CD14-positive monocyte (primary cell): ENCODE measurements at regions not wholly inside any gene's neighbourhood (a gene's known extent, or its start where the extent isn't known, plus 50 kb on each side); places are given as distances from the start of the nearest gene placed in this dataset.

Source experiments
- DNase-seq, 3 donors: peaks; one replicate each; pipeline ENCODE4 v3.0.0-alpha.2; 2011 to 2022
- H2AFZ ChIP-seq: 2 replicates; pipeline ENCODE4 v1.6.0; 2012; ENCODE audit warnings: mild to moderate bottlenecking, low read depth, low read length, inconsistent platforms; ENCODE audit not compliant: insufficient read depth, poor library complexity, severe bottlenecking
- H3K27ac ChIP-seq, 2 donors: 1 replicate in 1 of 2; 2 replicates in 1 of 2; pipeline ENCODE4 v1.5.1; 2012 to 2013; ENCODE audit warnings: low read length in 2 of 2, control low read depth in 1 of 2, inconsistent platforms in 1 of 2, low read depth in 1 of 2, mild to moderate bottlenecking in 1 of 2
- H3K27me3 ChIP-seq, 2 donors: one replicate each; pipeline versions ENCODE4 v1.6.0 to v1.6.1; 2011 to 2013; ENCODE audit warnings: low read length in 2 of 2; ENCODE audit not compliant: control insufficient read depth in 2 of 2, insufficient read depth in 2 of 2
- H3K36me3 ChIP-seq, 2 donors: replicated peaks in 1 of 2; 1 replicate in 1 of 2; 2 replicates in 1 of 2; pipeline versions ENCODE4 v1.5.1 to v1.6.1; 2012 to 2013; ENCODE audit warnings: low read length in 2 of 2, control low read depth in 1 of 2, inconsistent platforms in 1 of 2, mild to moderate bottlenecking in 1 of 2; ENCODE audit not compliant: insufficient read depth in 2 of 2, control insufficient read depth in 1 of 2
- H3K4me1 ChIP-seq, 2 donors: 1 replicate in 1 of 2; 2 replicates in 1 of 2; pipeline versions ENCODE4 v1.5.1 to v1.6.1; 2012 to 2013; ENCODE audit warnings: low read length in 2 of 2, control low read depth in 1 of 2, inconsistent platforms in 1 of 2, mild to moderate bottlenecking in 1 of 2, moderate library complexity in 1 of 2; ENCODE audit not compliant: insufficient read depth in 2 of 2, control insufficient read depth in 1 of 2
- H3K4me2 ChIP-seq: replicated peaks from 2 replicates; pipeline ENCODE3; 2012; ENCODE audit warnings: low read length, moderate library complexity, mild to moderate bottlenecking; ENCODE audit not compliant: poor library complexity, severe bottlenecking; ENCODE audit errors: extremely low read depth
- H3K4me3 ChIP-seq, 3 experiments: fragments of 200-600 bp in 1 of 3; sonication (generic) in 1 of 3; replicated peaks in 1 of 3; 1 replicate in 2 of 3; 2 replicates in 1 of 3; pipeline ENCODE4 v1.5.1; 2011 to 2013; ENCODE audit warnings: low read length in 3 of 3, mild to moderate bottlenecking in 3 of 3, control low read depth in 2 of 3, low read depth in 2 of 3, inconsistent platforms in 1 of 3, moderate library complexity in 1 of 3
- H3K79me2 ChIP-seq: 2 replicates; pipeline ENCODE4 v1.6.0; 2012; ENCODE audit warnings: mild to moderate bottlenecking, control low read depth, inconsistent platforms, low read length, moderate library complexity; ENCODE audit not compliant: insufficient read depth
- H3K9ac ChIP-seq: 2 replicates; pipeline ENCODE4 v1.6.0; 2017; ENCODE audit warnings: low read length, mild to moderate bottlenecking; ENCODE audit not compliant: insufficient read depth, poor library complexity, severe bottlenecking
- H3K9me3 ChIP-seq, 2 donors: replicated peaks in 1 of 2; 1 replicate in 1 of 2; 2 replicates in 1 of 2; pipeline versions ENCODE4 v1.5.1 to v1.6.1; 2012 to 2013; ENCODE audit warnings: low read length in 2 of 2, control low read depth in 1 of 2; ENCODE audit not compliant: control insufficient read depth in 1 of 2, insufficient read depth in 1 of 2
- H4K20me1 ChIP-seq: 2 replicates; pipeline ENCODE4 v1.6.0; 2012; ENCODE audit warnings: mild to moderate bottlenecking, low read length, control low read depth, moderate library complexity; ENCODE audit not compliant: insufficient read depth
- H3K27ac Mint-ChIP-seq, 7 donors: one replicate each; pipeline ENCODE4 v1.8.0; 2020; ENCODE audit warnings: mild to moderate bottlenecking in 7 of 7, mixed read lengths in 7 of 7, moderate library complexity in 6 of 7, inconsistent platforms in 2 of 7
- H3K27me3 Mint-ChIP-seq, 3 donors: one replicate each; pipeline ENCODE4 v1.8.0; 2021 to 2022; ENCODE audit warnings: low read depth in 3 of 3, mild to moderate bottlenecking in 3 of 3, mixed read lengths in 3 of 3, moderate library complexity in 3 of 3, inconsistent platforms in 1 of 3
- H3K36me3 Mint-ChIP-seq, 2 donors: one replicate each; pipeline ENCODE4 v1.8.0; 2020; ENCODE audit warnings: mixed read lengths in 2 of 2, inconsistent platforms in 1 of 2, mild to moderate bottlenecking in 1 of 2
- H3K4me1 Mint-ChIP-seq: one replicate; pipeline ENCODE4 v1.8.0; 2020; ENCODE audit warnings: mild to moderate bottlenecking, mixed read lengths
- H3K4me3 Mint-ChIP-seq, 2 donors: one replicate each; pipeline ENCODE4 v1.8.0; 2020; ENCODE audit warnings: mild to moderate bottlenecking in 2 of 2, mixed read lengths in 2 of 2, moderate library complexity in 1 of 2
- H3K9me3 Mint-ChIP-seq, 7 donors: one replicate each; pipeline ENCODE4 v1.8.0; 2020 to 2022; ENCODE audit warnings: mixed read lengths in 7 of 7, mild to moderate bottlenecking in 6 of 7, moderate library complexity in 6 of 7, inconsistent platforms in 2 of 7
- CTCF ChIP-seq: fragments of 200-600 bp; IDR thresholded peaks from one replicate; pipeline ENCODE4 v1.8.0; 2022; ENCODE audit warnings: antibody characterized with exemption, mild to moderate bottlenecking
- WGBS: methylation state at CpG from one replicate; pipeline ENCODE4 v1.1.5; 2013; ENCODE audit warnings: missing lambda C conversion rate; ENCODE audit not compliant: insufficient coverage; 5-methylcytosine and 5-hydroxymethylcytosine counted together
- intact Hi-C, 2 donors: fragments of 100-400 bp; cut with micrococcal nuclease; formaldehyde crosslinking; loops; one replicate each; pipeline versions ENCODE4 v1.15.0 to v1.15.1; 2023

- H4K20me1 ChIP-seq: no peaks in the 10 kb centered on the region
- H3K79me2 ChIP-seq: no peaks in the 10 kb centered on the region
- H3K4me3 ChIP-seq: no peak overlapping the region
- H3K4me1 ChIP-seq: no peaks in the 10 kb centered on the region
- no peak for DNase-seq
- H2AFZ ChIP-seq: no peak overlapping the region
- Mint-ChIP-seq H3K36me3 (no peaks in the 10 kb centered on the region), H3K4me1 (no peaks in the 10 kb centered on the region), H3K27me3 (peaks cover 2 to 8% (median 7%) of the 10 kb centered on the region in 3 donors), H3K9me3 (peaks cover 0 to 5% (median 0%) of the 10 kb centered on the region in 7 donors), H3K27ac (no peak overlapping the region), H3K4me3 (no peak overlapping the region)
- no peaks in the 10 kb centered on the region for H3K9me3 ChIP-seq
- intact Hi-C loops: loop anchor here in 1 of 2 donors (10.0 kb wide), 1 partner anchor 426 kb away; no protein-coding TSS in a partner anchor
- no peaks in the 10 kb centered on the region for H3K27me3 ChIP-seq
- WGBS: no CpG with 5 or more reads among the region's 4 CpGs
- no peak overlapping the region for H3K27ac ChIP-seq
- H3K9ac ChIP-seq: no peak overlapping the region
- no peak for TF ChIP-seq CTCF
- no peaks in the 10 kb centered on the region for H3K36me3 ChIP-seq
- H3K4me2 ChIP-seq: no peak overlapping the region
Measured at GRCh38 chr7:55649238-55649637, 76.9 kb upstream of the VOPP1 start.

DNA sequence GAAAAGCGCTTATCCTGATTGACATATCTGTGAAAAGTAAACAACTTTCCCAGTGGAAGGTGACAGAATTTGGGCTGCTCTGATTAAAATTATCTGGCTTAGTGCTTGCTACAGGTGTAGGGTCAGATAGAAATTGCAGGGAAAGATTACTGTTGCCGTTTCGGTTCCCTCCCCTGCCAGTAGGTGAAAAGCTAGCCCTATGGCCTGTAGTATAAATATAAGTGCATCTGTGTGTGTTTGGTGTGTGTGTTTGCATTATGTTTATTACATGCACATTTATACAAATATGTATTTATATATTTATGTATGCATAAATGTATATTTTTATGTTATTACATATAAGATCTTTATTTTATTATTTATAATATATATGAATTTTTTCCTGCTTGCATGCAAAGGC, 72.3 kb upstream of the VOPP1 start:
- Mint-ChIP-seq H3K9me3 (peaks cover 0 to 4% (median 2%) of the 10 kb centered on the region in 7 donors), H3K27me3 (peaks cover 0 to 6% (median 3%) of the 10 kb centered on the region in 3 donors), H3K27ac (no peak overlapping the region), H3K4me3 (no peak overlapping the region), H3K36me3 (no peaks in the 10 kb centered on the region), H3K4me1 (no peaks in the 10 kb centered on the region)
- no peak for DNase-seq
- intact Hi-C loops: loop anchor here in 1 of 2 donors (10.0 kb wide), 1 partner anchor 430 kb away; no protein-coding TSS in a partner anchor
- Histone ChIP-seq H3K79me2 (no peaks in the 10 kb centered on the region), H3K9me3 (no peaks in the 10 kb centered on the region), H4K20me1 (no peaks in the 10 kb centered on the region), H3K4me2 (no peak overlapping the region), H3K9ac (no peak overlapping the region), H3K36me3 (no peaks in the 10 kb centered on the region), H3K27ac (no peak overlapping the region), H3K4me1 (no peaks in the 10 kb centered on the region), H3K4me3 (no peak overlapping the region), H3K27me3 (no peaks in the 10 kb centered on the region), H2AFZ (no peak overlapping the region)
- 100% methylated on average over 2 of the region's 3 CpGs for WGBS
- TF ChIP-seq CTCF: no peak
